Adrenal gland (tissue), 9 donors: ENCODE measurements at regions not wholly inside any gene's neighbourhood (a gene's known extent, or its start where the extent isn't known, plus 50 kb on each side); places are given as distances from the start of the nearest gene placed in this dataset.

ENCODE experiments used
- DNase-seq, 7 donors: peaks; one replicate each; pipeline ENCODE4 v3.0.0-alpha.2; 2019 to 2020
- H3K27ac ChIP-seq, 5 donors: fragments of 200-600 bp; sonication (generic) in 4 of 5; 1 replicate in 3 of 5; 2 replicates in 2 of 5; pipeline versions ENCODE4 v1.5.1 to v1.8.0; 2016 to 2020; ENCODE audit warnings: mild to moderate bottlenecking in 1 of 5
- H3K27me3 ChIP-seq: fragments of 200-600 bp; 2 replicates; pipeline ENCODE4 v1.8.0; 2021
- H3K36me3 ChIP-seq, 2 donors: fragments of 200-600 bp; replicated peaks in 1 of 2; 1 replicate in 1 of 2; 2 replicates in 1 of 2; pipeline versions ENCODE4 v1.5.1 to v1.8.0; 2018 to 2022
- H3K4me1 ChIP-seq, 2 donors: fragments of 200-600 bp; replicated peaks in 1 of 2; 1 replicate in 1 of 2; 2 replicates in 1 of 2; pipeline versions ENCODE4 v1.5.1 to v1.8.0; 2018 to 2021
- H3K4me3 ChIP-seq, 4 donors: fragments of 200-600 bp; sonication (generic) in 3 of 4; one replicate each; pipeline ENCODE4 v1.5.1; 2016 to 2018
- H3K9me3 ChIP-seq, 3 donors: fragments of 200-600 bp; sonication (generic) in 1 of 3; replicated peaks in 1 of 3; 1 replicate in 2 of 3; 2 replicates in 1 of 3; pipeline versions ENCODE4 v1.5.1 to v1.8.0; 2016 to 2021
- CTCF ChIP-seq, 6 experiments: fragments of 450-650 bp in 4 of 6; fragments of 200-600 bp in 2 of 6; sonication (generic) in 1 of 6; IDR thresholded peaks; 1 replicate in 5 of 6; 2 replicates in 1 of 6; pipeline versions ENCODE4 v1.5.1 to v1.8.0; 2016 to 2021; ENCODE audit warnings: antibody characterized with exemption in 6 of 6, mild to moderate bottlenecking in 2 of 6, moderate library complexity in 1 of 6
- POLR2A ChIP-seq, 2 donors: fragments of 450-650 bp; IDR thresholded peaks; one replicate each; pipeline ENCODE4 v1.6.1; 2017; ENCODE audit warnings: antibody characterized with exemption in 2 of 2, mild to moderate bottlenecking in 2 of 2, moderate library complexity in 1 of 2
- WGBS, 4 donors: extraction: QIAGEN DNeasy Blood & Tissue Kit in 2 of 4; methylation state at CpG; one replicate each; pipeline versions ENCODE4 v1.1.5 to v1.1.7; 2013 to 2017; 5-methylcytosine and 5-hydroxymethylcytosine counted together
- intact Hi-C, 2 donors: fragments of 100-400 bp; cut with DNase I; formaldehyde crosslinking; loops; one replicate each; pipeline versions ENCODE4 v1.14.1 to v1.15.0; 2022 to 2023
- donor health status: healthy with polysubstance abuse.
- donor health status: Bipolar disorder and iron deficiency.
- donor health status: DM: yes; HTN: yes; CAD: no.
- donor health status: DM: no; HTN: no; CAD: no.
- donor health status: DM: no; HTN: no; CAD: no.

- Histone ChIP-seq H3K36me3 (no peaks in the 10 kb centered on the region), H3K27me3 (no peaks in the 10 kb centered on the region), H3K9me3 (no peaks in the 10 kb centered on the region), H3K4me1 (no peaks in the 10 kb centered on the region), H3K4me3 (no peak overlapping the region), H3K27ac (no peak overlapping the region)
- WGBS, 4 donors = 48 to 70% (median 54%) methylated on average over 2 of the region's 2 CpGs
- no peak for TF ChIP-seq CTCF (IDR thresholded peaks at IDR 0.05)
- no peak for TF ChIP-seq POLR2A (IDR thresholded peaks at IDR 0.05)
- intact Hi-C loops = no loop called here
- DNase-seq = no peak
These were observed 578.1 kb upstream of the SYT4 start for GRCh38 chr18:43855376-43855775.

- H3K4me3 ChIP-seq = no peak overlapping the region
These were observed 585.9 kb upstream of the SYT4 start for GRCh38 chr18:43863180-43863579.

GRCh38 chr18:43866696-43867095, 589.4 kb upstream of the SYT4 start:
- TF ChIP-seq CTCF (IDR thresholded peaks at IDR 0.05) = no peak
- no peak for TF ChIP-seq POLR2A (IDR thresholded peaks at IDR 0.05)
- no peaks in the 10 kb centered on the region for H3K4me1 ChIP-seq
- no peaks in the 10 kb centered on the region for H3K27me3 ChIP-seq
- H3K4me3 ChIP-seq = no peak overlapping the region
- H3K36me3 ChIP-seq = no peaks in the 10 kb centered on the region
- no peak overlapping the region for H3K27ac ChIP-seq
- intact Hi-C loops = loop anchor here in 1 of 2 donors (10.0 kb wide), 1 partner anchor 58 kb away; no protein-coding TSS in a partner anchor
- no peaks in the 10 kb centered on the region for H3K9me3 ChIP-seq
- no peak for DNase-seq

More at GRCh38 chr18:43863180-43863579, 585.9 kb upstream of the SYT4 start:
- 38 to 68% (median 53%) methylated on average over 1 of the region's 1 CpG for WGBS, 4 donors
- no peak overlapping the region for H3K27ac ChIP-seq
- no peaks in the 10 kb centered on the region for H3K4me1 ChIP-seq
- H3K36me3 ChIP-seq = no peaks in the 10 kb centered on the region
- no peaks in the 10 kb centered on the region for H3K27me3 ChIP-seq
- H3K9me3 ChIP-seq = no peaks in the 10 kb centered on the region
- TF ChIP-seq CTCF (IDR thresholded peaks at IDR 0.05) (no peak), POLR2A (IDR thresholded peaks at IDR 0.05) (no peak)
- intact Hi-C loops = loop anchor here in 1 of 2 donors (10.0 kb wide), 1 partner anchor 62 kb away; no protein-coding TSS in a partner anchor
- no peak for DNase-seq

GRCh38 chr18:43868497-43868995, 591.3 kb upstream of the SYT4 start:
- DNase-seq = no peak
- intact Hi-C loops = loop anchor here in 1 of 2 donors (10.0 kb wide), 1 partner anchor 56 kb away; no protein-coding TSS in a partner anchor
- Histone ChIP-seq H3K27me3 (no peaks in the 10 kb centered on the region), H3K27ac (no peak overlapping the region), H3K4me1 (no peaks in the 10 kb centered on the region), H3K9me3 (no peaks in the 10 kb centered on the region), H3K36me3 (no peaks in the 10 kb centered on the region), H3K4me3 (no peak overlapping the region)
- WGBS, 4 donors = 49 to 60% (median 55%) methylated on average over 3 of the region's 3 CpGs
- TF ChIP-seq CTCF (IDR thresholded peaks at IDR 0.05) (no peak), POLR2A (IDR thresholded peaks at IDR 0.05) (no peak)
